Sigmoid colon (tissue), 4 donors: ENCODE measurements at regions not wholly inside any gene's neighbourhood (a gene's known extent, or its start where the extent isn't known, plus 50 kb on each side); places are given as distances from the start of the nearest gene placed in this dataset.

Source experiments
- EP300 ChIP-seq, 4 donors: sonication (generic); formaldehyde crosslinking; IDR thresholded peaks; one replicate each; pipeline ENCODE4 v1.6.1; 2017; ENCODE audit warnings: antibody characterized with exemption in 4 of 4
- POLR2A ChIP-seq, 2 donors: fragments of 450-650 bp; IDR thresholded peaks; one replicate each; pipeline ENCODE4 v1.6.1; 2016; ENCODE audit warnings: antibody characterized with exemption in 2 of 2, mild to moderate bottlenecking in 2 of 2, moderate library complexity in 2 of 2
- POLR2AphosphoS5 ChIP-seq, 4 donors: sonication (generic); formaldehyde crosslinking; IDR thresholded peaks; one replicate each; pipeline ENCODE4 v1.6.1; 2017; ENCODE audit warnings: antibody characterized with exemption in 4 of 4
- TF ChIP-seq, protein P1 (sequence below), 4 experiments: fragments of 450-650 bp in 3 of 4; fragments of 200-600 bp in 1 of 4; IDR thresholded peaks; one replicate each; pipeline ENCODE4 v1.5.1; 2016 to 2019; ENCODE audit warnings: antibody characterized with exemption in 4 of 4, mild to moderate bottlenecking in 3 of 4, moderate library complexity in 2 of 4

DNA sequence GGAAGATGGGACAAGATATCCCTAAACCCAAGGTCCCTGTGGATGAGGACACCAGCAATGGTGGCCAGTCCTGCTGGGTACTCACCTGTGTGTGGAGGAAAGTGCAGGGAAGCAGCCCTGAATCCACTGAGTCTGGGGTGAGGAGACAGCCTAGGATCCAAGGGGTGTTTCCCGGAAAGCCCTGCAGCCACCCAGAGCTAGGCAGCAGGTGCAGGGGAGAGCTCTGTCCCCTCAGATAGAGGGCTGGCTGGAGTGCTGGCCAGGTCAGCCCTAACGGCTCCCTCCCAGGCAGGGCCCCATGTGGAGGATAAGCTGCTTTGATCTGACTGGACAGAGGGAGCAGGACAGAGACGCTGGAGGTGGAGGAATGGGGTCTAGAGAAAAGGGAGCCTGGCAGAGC lies 344.7 kb upstream of the IRX4 start:
- TF ChIP-seq, protein P1, sequence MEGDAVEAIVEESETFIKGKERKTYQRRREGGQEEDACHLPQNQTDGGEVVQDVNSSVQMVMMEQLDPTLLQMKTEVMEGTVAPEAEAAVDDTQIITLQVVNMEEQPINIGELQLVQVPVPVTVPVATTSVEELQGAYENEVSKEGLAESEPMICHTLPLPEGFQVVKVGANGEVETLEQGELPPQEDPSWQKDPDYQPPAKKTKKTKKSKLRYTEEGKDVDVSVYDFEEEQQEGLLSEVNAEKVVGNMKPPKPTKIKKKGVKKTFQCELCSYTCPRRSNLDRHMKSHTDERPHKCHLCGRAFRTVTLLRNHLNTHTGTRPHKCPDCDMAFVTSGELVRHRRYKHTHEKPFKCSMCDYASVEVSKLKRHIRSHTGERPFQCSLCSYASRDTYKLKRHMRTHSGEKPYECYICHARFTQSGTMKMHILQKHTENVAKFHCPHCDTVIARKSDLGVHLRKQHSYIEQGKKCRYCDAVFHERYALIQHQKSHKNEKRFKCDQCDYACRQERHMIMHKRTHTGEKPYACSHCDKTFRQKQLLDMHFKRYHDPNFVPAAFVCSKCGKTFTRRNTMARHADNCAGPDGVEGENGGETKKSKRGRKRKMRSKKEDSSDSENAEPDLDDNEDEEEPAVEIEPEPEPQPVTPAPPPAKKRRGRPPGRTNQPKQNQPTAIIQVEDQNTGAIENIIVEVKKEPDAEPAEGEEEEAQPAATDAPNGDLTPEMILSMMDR (IDR thresholded peaks at IDR 0.05): no peak
- TF ChIP-seq EP300 (IDR thresholded peaks at IDR 0.05): no peak
- no peak for TF ChIP-seq POLR2A (IDR thresholded peaks at IDR 0.05)
- no peak for TF ChIP-seq POLR2AphosphoS5 (IDR thresholded peaks at IDR 0.05)
